GM23338 (cell line): ENCODE measurements at regions not wholly inside any gene's neighbourhood (a gene's known extent, or its start where the extent isn't known, plus 50 kb on each side); places are given as distances from the start of the nearest gene placed in this dataset.

Experiments
- ATAC-seq: fragments of 200-7000 bp; cut with Tn5 transposase; 3 replicates; pipeline ENCODE4 v1.9.1; 2020
- DNase-seq: peaks from one replicate; pipeline ENCODE4 v3.0.0-alpha.2; 2015; ENCODE audit warnings: low spot score
- H2AFZ ChIP-seq: fragments of 200-600 bp; sonication (generic); 2 replicates; pipeline ENCODE4 v1.8.0; 2016; ENCODE audit warnings: antibody characterized with exemption, mild to moderate bottlenecking, moderate library complexity
- H3F3A ChIP-seq: fragments of 200-600 bp; sonication (generic); replicated peaks from 2 replicates; pipeline ENCODE4 v1.8.0; 2017; ENCODE audit warnings: antibody characterized with exemption, mixed run types, low read depth
- H3K27ac ChIP-seq: fragments of 200-600 bp; sonication (generic); 2 replicates; pipeline ENCODE4 v1.6.1; 2016; ENCODE audit warnings: low read depth
- H3K27me3 ChIP-seq: fragments of 200-600 bp; sonication (generic); 2 replicates; pipeline ENCODE4 v1.8.0; 2016; ENCODE audit warnings: mild to moderate bottlenecking, mixed run types, moderate library complexity; ENCODE audit not compliant: insufficient read depth
- H3K36me3 ChIP-seq: fragments of 200-600 bp; sonication (generic); 2 replicates; pipeline ENCODE4 v1.8.0; 2016; ENCODE audit warnings: mild to moderate bottlenecking; ENCODE audit not compliant: insufficient read depth
- H3K4me1 ChIP-seq: fragments of 200-600 bp; sonication (generic); 2 replicates; pipeline ENCODE4 v1.8.0; 2016; ENCODE audit warnings: mild to moderate bottlenecking, moderate library complexity; ENCODE audit not compliant: insufficient read depth
- H3K4me2 ChIP-seq: fragments of 200-600 bp; sonication (generic); 2 replicates; pipeline ENCODE4 v1.7.1; 2017; ENCODE audit warnings: mixed run types
- H3K4me3 ChIP-seq: fragments of 200-600 bp; sonication (generic); 2 replicates; pipeline ENCODE4 v1.6.1; 2016; ENCODE audit warnings: mixed run types
- H3K79me2 ChIP-seq: fragments of 200-600 bp; sonication (generic); replicated peaks from 2 replicates; pipeline ENCODE4 v1.8.0; 2017; ENCODE audit warnings: mild to moderate bottlenecking; ENCODE audit not compliant: insufficient read depth
- H3K9me2 ChIP-seq: fragments of 200-600 bp; sonication (generic); 2 replicates; pipeline ENCODE4 v1.8.0; 2017; ENCODE audit not compliant: insufficient read depth
- H4K20me1 ChIP-seq: fragments of 200-600 bp; sonication (generic); replicated peaks from 2 replicates; pipeline ENCODE4 v1.8.0; 2017; ENCODE audit warnings: mild to moderate bottlenecking; ENCODE audit not compliant: insufficient read depth
- H3K27ac Mint-ChIP-seq: 2 replicates; pipeline ENCODE4 v1.8.0; 2020; ENCODE audit warnings: inconsistent platforms, mild to moderate bottlenecking, moderate library complexity, mixed read lengths
- H3K27me3 Mint-ChIP-seq: 3 replicates; pipeline ENCODE4 v1.8.0; 2022; ENCODE audit warnings: low read depth, mild to moderate bottlenecking, moderate library complexity, mixed read lengths, inconsistent platforms; ENCODE audit not compliant: insufficient read depth, poor library complexity
- H3K36me3 Mint-ChIP-seq: 3 replicates; pipeline ENCODE4 v1.8.0; 2021; ENCODE audit warnings: low read depth, mild to moderate bottlenecking, inconsistent platforms, moderate library complexity, mixed read lengths
- H3K4me1 Mint-ChIP-seq: 3 replicates; pipeline ENCODE4 v1.8.0; 2020; ENCODE audit warnings: mild to moderate bottlenecking, inconsistent platforms, mixed read lengths
- H3K4me3 Mint-ChIP-seq: 3 replicates; pipeline ENCODE4 v1.8.0; 2021; ENCODE audit warnings: moderate library complexity, mild to moderate bottlenecking, inconsistent platforms, mixed read lengths
- H3K9me3 Mint-ChIP-seq: 3 replicates; pipeline ENCODE4 v1.8.0; 2020; ENCODE audit warnings: moderate library complexity, mild to moderate bottlenecking, inconsistent platforms, mixed read lengths
- CREB1 ChIP-seq: fragments of 250-450 bp; sonication (Bioruptor Pico); IDR thresholded peaks from 2 replicates; pipeline ENCODE4 v1.5.0; 2020; ENCODE audit warnings: low read depth, mild to moderate bottlenecking, moderate library complexity
- EZH2 ChIP-seq: fragments of 200-600 bp; sonication (generic); IDR thresholded peaks from one replicate; pipeline ENCODE4 v1.8.0; 2017; ENCODE audit warnings: antibody characterized with exemption, mild to moderate bottlenecking, low read depth; ENCODE audit not compliant: unreplicated experiment
- EZH2phosphoT487 ChIP-seq: fragments of 200-600 bp; sonication (generic); IDR thresholded peaks from one replicate; pipeline ENCODE4 v1.8.1; 2018; ENCODE audit warnings: antibody characterized with exemption; ENCODE audit not compliant: unreplicated experiment
- NANOG ChIP-seq: IDR thresholded peaks from 2 replicates; pipeline ENCODE4 v1.6.1; 2016; ENCODE audit warnings: antibody characterized with exemption, borderline replicate concordance
- POLR2AphosphoS5 ChIP-seq: IDR thresholded peaks from 2 replicates; pipeline ENCODE4 v1.6.1; 2016; ENCODE audit warnings: antibody characterized with exemption, low read depth
- STAT1 ChIP-seq: IDR thresholded peaks from one replicate; pipeline ENCODE4 v1.6.1; 2016; ENCODE audit warnings: antibody characterized with exemption; ENCODE audit not compliant: unreplicated experiment
- ZNF331 ChIP-seq: fragments of 250-450 bp; sonication (Bioruptor Pico); IDR thresholded peaks from 2 replicates; pipeline ENCODE4 v1.5.0; 2020; ENCODE audit warnings: low read depth, mild to moderate bottlenecking, moderate library complexity
- TF ChIP-seq, protein P1 (sequence below): IDR thresholded peaks from 2 replicates; pipeline ENCODE4 v1.6.1; 2016; ENCODE audit warnings: antibody characterized with exemption
- TF ChIP-seq, protein P2 (sequence below), 2 experiments: fragments of 200-600 bp in 1 of 2; sonication (generic) in 1 of 2; conservative IDR thresholded peaks; 2 replicates each; pipeline versions ENCODE4 v1.5.1 to v1.6.1; 2016 to 2017; ENCODE audit warnings: antibody characterized with exemption in 2 of 2, low read depth in 2 of 2, mild to moderate bottlenecking in 2 of 2, moderate library complexity in 1 of 2
- TF ChIP-seq, protein P3 (sequence below): fragments of 250-450 bp; sonication (Bioruptor Pico); IDR thresholded peaks from 2 replicates; pipeline ENCODE4 v1.5.0; 2020; ENCODE audit warnings: mild to moderate bottlenecking, moderate library complexity

DNA sequence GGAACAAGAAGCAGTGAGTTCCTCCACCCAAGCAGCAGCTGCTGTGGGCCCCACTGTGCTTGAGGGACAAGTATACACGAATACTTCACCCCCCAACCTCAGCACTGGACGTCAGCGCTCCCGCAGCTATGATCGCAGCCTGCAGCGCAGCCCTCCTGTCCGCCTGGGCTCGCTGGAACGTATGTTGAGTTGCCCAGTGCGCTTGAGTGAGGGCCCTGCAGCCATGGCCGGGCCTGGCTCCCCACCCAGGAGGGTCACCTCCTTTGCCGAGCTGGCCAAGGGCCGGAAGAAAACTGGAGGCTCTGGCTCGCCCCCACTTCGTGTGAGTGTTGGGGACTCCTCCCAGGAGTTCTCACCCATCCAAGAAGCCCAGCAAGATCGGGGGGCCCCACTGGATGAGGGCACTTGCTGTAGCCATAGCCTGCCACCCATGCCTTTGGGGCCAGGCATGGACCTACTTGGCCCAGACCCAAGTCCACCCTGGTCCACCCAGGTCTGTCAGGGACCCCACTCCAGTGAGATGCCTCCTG is 57.1 kb upstream of the TESK1 start:
- Histone ChIP-seq H3K4me2 (no peak overlapping the region), H3K9me2 (no peaks in the 10 kb centered on the region), H2AFZ (no peak overlapping the region), H3F3A (no peaks in the 10 kb centered on the region), H3K79me2 (no peaks in the 10 kb centered on the region), H4K20me1 (no peaks in the 10 kb centered on the region; the same call in 1 of the 2 replicates), H3K4me1 (no peaks in the 10 kb centered on the region), H3K27ac (no peak overlapping the region), H3K36me3 (no peaks in the 10 kb centered on the region), H3K27me3 (no peaks in the 10 kb centered on the region), H3K4me3 (no peak overlapping the region)
- Mint-ChIP-seq H3K36me3 (no peaks in the 10 kb centered on the region), H3K4me3 (no peak overlapping the region), H3K4me1 (no peaks in the 10 kb centered on the region), H3K9me3 (no peaks in the 10 kb centered on the region), H3K27me3 (peaks cover 2% of the 10 kb centered on the region), H3K27ac (no peak overlapping the region)
- TF ChIP-seq CREB1 (CRISPR knock-in tag) (no peak), ZNF331 (CRISPR knock-in tag) (no peak)
- TF ChIP-seq, protein P1, sequence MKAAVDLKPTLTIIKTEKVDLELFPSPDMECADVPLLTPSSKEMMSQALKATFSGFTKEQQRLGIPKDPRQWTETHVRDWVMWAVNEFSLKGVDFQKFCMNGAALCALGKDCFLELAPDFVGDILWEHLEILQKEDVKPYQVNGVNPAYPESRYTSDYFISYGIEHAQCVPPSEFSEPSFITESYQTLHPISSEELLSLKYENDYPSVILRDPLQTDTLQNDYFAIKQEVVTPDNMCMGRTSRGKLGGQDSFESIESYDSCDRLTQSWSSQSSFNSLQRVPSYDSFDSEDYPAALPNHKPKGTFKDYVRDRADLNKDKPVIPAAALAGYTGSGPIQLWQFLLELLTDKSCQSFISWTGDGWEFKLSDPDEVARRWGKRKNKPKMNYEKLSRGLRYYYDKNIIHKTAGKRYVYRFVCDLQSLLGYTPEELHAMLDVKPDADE, result no peak
- DNase-seq (no peak), ATAC-seq (no peak)

DNA sequence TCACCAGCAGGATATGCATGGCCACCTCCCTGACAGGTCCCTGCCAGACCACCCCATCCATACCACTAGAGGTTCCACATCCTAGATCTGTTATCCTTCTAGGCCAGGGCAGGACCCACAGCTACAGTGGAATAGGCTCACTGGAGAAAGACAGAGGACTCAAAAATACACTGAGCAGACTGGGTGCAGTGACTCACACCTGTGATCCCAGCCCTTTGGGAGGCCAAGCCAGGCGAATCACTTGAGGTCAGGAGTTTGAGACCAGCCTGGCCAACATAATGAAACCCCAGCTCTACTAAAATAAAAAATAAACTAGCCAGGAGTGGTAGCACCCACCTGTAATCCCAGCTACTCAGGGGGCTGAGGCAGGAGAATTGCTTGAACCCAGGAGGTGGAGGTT is 56.5 kb upstream of the TESK1 start:
- no peak overlapping the region for H3K4me3 ChIP-seq
- H2AFZ ChIP-seq, result no peak overlapping the region
- no peaks in the 10 kb centered on the region for H3K36me3 Mint-ChIP-seq
- TF ChIP-seq, protein P2, sequence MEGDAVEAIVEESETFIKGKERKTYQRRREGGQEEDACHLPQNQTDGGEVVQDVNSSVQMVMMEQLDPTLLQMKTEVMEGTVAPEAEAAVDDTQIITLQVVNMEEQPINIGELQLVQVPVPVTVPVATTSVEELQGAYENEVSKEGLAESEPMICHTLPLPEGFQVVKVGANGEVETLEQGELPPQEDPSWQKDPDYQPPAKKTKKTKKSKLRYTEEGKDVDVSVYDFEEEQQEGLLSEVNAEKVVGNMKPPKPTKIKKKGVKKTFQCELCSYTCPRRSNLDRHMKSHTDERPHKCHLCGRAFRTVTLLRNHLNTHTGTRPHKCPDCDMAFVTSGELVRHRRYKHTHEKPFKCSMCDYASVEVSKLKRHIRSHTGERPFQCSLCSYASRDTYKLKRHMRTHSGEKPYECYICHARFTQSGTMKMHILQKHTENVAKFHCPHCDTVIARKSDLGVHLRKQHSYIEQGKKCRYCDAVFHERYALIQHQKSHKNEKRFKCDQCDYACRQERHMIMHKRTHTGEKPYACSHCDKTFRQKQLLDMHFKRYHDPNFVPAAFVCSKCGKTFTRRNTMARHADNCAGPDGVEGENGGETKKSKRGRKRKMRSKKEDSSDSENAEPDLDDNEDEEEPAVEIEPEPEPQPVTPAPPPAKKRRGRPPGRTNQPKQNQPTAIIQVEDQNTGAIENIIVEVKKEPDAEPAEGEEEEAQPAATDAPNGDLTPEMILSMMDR (conservative IDR thresholded peaks at IDR 0.05; ENCODE audit: low read depth in 2 of 2), result no peak
- no peak for TF ChIP-seq CREB1 (CRISPR knock-in tag)
- TF ChIP-seq STAT1, result no peak
- TF ChIP-seq NANOG, result no peak
- TF ChIP-seq POLR2AphosphoS5, result no peak
- no peak for TF ChIP-seq EZH2
- no peak for TF ChIP-seq EZH2phosphoT487
- TF ChIP-seq, protein P1, result no peak
- TF ChIP-seq, protein P3, sequence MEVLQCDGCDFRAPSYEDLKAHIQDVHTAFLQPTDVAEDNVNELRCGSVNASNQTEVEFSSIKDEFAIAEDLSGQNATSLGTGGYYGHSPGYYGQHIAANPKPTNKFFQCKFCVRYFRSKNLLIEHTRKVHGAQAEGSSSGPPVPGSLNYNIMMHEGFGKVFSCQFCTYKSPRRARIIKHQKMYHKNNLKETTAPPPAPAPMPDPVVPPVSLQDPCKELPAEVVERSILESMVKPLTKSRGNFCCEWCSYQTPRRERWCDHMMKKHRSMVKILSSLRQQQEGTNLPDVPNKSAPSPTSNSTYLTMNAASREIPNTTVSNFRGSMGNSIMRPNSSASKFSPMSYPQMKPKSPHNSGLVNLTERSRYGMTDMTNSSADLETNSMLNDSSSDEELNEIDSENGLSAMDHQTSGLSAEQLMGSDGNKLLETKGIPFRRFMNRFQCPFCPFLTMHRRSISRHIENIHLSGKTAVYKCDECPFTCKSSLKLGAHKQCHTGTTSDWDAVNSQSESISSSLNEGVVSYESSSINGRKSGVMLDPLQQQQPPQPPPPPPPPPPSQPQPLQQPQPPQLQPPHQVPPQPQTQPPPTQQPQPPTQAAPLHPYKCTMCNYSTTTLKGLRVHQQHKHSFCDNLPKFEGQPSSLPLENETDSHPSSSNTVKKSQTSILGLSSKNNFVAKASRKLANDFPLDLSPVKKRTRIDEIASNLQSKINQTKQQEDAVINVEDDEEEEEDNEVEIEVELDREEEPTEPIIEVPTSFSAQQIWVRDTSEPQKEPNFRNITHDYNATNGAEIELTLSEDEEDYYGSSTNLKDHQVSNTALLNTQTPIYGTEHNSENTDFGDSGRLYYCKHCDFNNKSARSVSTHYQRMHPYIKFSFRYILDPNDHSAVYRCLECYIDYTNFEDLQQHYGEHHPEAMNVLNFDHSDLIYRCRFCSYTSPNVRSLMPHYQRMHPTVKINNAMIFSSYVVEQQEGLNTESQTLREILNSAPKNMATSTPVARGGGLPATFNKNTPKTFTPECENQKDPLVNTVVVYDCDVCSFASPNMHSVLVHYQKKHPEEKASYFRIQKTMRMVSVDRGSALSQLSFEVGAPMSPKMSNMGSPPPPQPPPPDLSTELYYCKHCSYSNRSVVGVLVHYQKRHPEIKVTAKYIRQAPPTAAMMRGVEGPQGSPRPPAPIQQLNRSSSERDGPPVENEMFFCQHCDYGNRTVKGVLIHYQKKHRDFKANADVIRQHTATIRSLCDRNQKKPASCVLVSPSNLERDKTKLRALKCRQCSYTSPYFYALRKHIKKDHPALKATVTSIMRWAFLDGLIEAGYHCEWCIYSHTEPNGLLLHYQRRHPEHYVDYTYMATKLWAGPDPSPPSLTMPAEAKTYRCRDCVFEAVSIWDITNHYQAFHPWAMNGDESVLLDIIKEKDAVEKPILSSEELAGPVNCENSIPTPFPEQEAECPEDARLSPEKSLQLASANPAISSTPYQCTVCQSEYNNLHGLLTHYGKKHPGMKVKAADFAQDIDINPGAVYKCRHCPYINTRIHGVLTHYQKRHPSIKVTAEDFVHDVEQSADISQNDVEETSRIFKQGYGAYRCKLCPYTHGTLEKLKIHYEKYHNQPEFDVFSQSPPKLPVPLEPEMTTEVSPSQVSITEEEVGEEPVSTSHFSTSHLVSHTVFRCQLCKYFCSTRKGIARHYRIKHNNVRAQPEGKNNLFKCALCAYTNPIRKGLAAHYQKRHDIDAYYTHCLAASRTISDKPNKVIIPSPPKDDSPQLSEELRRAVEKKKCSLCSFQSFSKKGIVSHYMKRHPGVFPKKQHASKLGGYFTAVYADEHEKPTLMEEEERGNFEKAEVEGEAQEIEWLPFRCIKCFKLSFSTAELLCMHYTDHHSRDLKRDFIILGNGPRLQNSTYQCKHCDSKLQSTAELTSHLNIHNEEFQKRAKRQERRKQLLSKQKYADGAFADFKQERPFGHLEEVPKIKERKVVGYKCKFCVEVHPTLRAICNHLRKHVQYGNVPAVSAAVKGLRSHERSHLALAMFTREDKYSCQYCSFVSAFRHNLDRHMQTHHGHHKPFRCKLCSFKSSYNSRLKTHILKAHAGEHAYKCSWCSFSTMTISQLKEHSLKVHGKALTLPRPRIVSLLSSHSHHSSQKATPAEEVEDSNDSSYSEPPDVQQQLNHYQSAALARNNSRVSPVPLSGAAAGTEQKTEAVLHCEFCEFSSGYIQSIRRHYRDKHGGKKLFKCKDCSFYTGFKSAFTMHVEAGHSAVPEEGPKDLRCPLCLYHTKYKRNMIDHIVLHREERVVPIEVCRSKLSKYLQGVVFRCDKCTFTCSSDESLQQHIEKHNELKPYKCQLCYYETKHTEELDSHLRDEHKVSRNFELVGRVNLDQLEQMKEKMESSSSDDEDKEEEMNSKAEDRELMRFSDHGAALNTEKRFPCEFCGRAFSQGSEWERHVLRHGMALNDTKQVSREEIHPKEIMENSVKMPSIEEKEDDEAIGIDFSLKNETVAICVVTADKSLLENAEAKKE (CRISPR knock-in tag), result no peak

More for the DNA sequence above, 56.5 kb upstream of the TESK1 start:
- H3K27me3 Mint-ChIP-seq, result peaks cover 2% of the 10 kb centered on the region
- no peak overlapping the region for H3K4me3 Mint-ChIP-seq
- H3K79me2 ChIP-seq, result no peaks in the 10 kb centered on the region
- H4K20me1 ChIP-seq, result no peaks in the 10 kb centered on the region; the same call in 1 of the 2 replicates
- ATAC-seq, result no peak
- no peaks in the 10 kb centered on the region for H3K4me1 ChIP-seq
- no peak for DNase-seq
- H3K27ac ChIP-seq, result no peak overlapping the region
- H3K9me3 Mint-ChIP-seq, result no peaks in the 10 kb centered on the region
- H3K27ac Mint-ChIP-seq, result no peak overlapping the region
- H3K4me2 ChIP-seq, result no peak overlapping the region
- H3K4me1 Mint-ChIP-seq, result no peaks in the 10 kb centered on the region
- no peaks in the 10 kb centered on the region for H3K9me2 ChIP-seq
- no peaks in the 10 kb centered on the region for H3K36me3 ChIP-seq
- no peaks in the 10 kb centered on the region for H3F3A ChIP-seq
- H3K27me3 ChIP-seq, result no peaks in the 10 kb centered on the region
